ENCODE measurements at regions not wholly inside any gene's neighbourhood (a gene's known extent, or its start where the extent isn't known, plus 50 kb on each side); places are given as distances from the start of the nearest gene placed in this dataset.

- no peaks in the 10 kb centered on the region for H3K4me1 Mint-ChIP-seq
- Histone ChIP-seq H3K27me3 (ENCODE audit: control insufficient read depth, insufficient read depth, low read length) (no peaks in the 10 kb centered on the region), H3K4me3 (ENCODE audit: low read depth, low read length) (no peak overlapping the region), H3K27ac (ENCODE audit: insufficient read depth, low read length, poor library complexity, severe bottlenecking) (no peak overlapping the region), H3K36me3 (ENCODE audit: control insufficient read depth, insufficient read depth, low read length) (no peaks in the 10 kb centered on the region), H3K9me3 (ENCODE audit: control insufficient read depth in 2 of 2, low read length in 2 of 2) (peaks cover 2 to 5% of the 10 kb centered on the region in 2 experiments), H3K4me1 (ENCODE audit: control insufficient read depth, insufficient read depth, low read length, poor library complexity, severe bottlenecking) (no peaks in the 10 kb centered on the region)
- DNase-seq (peak in 1 of 3 donors; percentile 6), ATAC-seq (ENCODE audit: low read depth in 2 of 2) (no peak)
- peaks cover 4% of the 10 kb centered on the region for H3K27me3 Mint-ChIP-seq
- peaks cover 0 to 8% (median 3%) of the 10 kb centered on the region in 7 donors for H3K9me3 Mint-ChIP-seq
- no peak overlapping the region for H3K27ac Mint-ChIP-seq
- no peak overlapping the region for H3K4me3 Mint-ChIP-seq
- no peaks in the 10 kb centered on the region for H3K36me3 Mint-ChIP-seq
Observed at GRCh38 chr7:156544919-156545715, 95.5 kb upstream of the RNF32 start.

- H3K27me3 Mint-ChIP-seq = peaks cover 9% of the 10 kb centered on the region
- Histone ChIP-seq H3K27me3 (ENCODE audit: control insufficient read depth, insufficient read depth, low read length) (no peaks in the 10 kb centered on the region), H3K27ac (ENCODE audit: insufficient read depth, low read length, poor library complexity, severe bottlenecking) (no peak overlapping the region), H3K36me3 (ENCODE audit: control insufficient read depth, insufficient read depth, low read length) (no peaks in the 10 kb centered on the region), H3K9me3 (ENCODE audit: control insufficient read depth in 2 of 2, low read length in 2 of 2) (peaks cover 2 to 5% of the 10 kb centered on the region in 2 experiments), H3K4me3 (ENCODE audit: low read depth, low read length) (no peak overlapping the region), H3K4me1 (ENCODE audit: control insufficient read depth, insufficient read depth, low read length, poor library complexity, severe bottlenecking) (no peaks in the 10 kb centered on the region)
- no peak for DNase-seq
- no peaks in the 10 kb centered on the region for H3K36me3 Mint-ChIP-seq
- H3K4me1 Mint-ChIP-seq = no peaks in the 10 kb centered on the region
- ATAC-seq (ENCODE audit: low read depth in 2 of 2) = no peak
- no peak overlapping the region for H3K27ac Mint-ChIP-seq
- no peak overlapping the region for H3K4me3 Mint-ChIP-seq
- H3K9me3 Mint-ChIP-seq = peaks cover 0 to 6% (median 3%) of the 10 kb centered on the region in 7 donors
Observed at GRCh38 chr7:156543699-156544598, 96.6 kb upstream of the RNF32 start.

DNA sequence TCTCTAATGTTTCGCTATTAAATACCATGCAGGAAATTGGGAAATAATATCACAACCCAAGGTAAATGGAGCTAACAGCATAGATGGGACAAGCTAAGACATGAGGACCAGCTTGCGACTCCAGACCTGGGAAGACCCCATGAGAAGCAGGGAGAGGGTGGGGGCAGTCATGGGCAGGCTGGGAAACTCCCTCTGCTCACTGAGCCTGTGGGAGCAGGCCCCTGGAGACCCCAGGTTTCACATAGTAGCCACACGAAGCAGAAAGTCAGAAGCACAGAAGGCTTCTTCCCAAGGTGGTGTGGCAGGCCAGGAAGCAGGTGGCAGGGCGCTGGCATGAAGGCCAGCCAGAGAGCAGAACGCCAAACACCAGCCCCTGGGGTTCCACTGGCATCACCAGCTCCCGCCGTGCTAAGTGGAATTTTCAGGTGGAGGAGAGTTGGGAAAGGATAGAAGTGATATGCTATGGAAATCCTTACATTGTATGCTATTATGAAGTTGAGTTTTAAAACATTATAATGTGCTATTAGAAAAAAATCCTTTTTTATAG is 99.9 kb upstream of the RNF32 start:
- ATAC-seq (ENCODE audit: low read depth in 2 of 2) = no peak
- peaks cover 14% of the 10 kb centered on the region for H3K27me3 Mint-ChIP-seq
- no peak for DNase-seq
- H3K27ac Mint-ChIP-seq = no peak overlapping the region
- Histone ChIP-seq H3K36me3 (ENCODE audit: control insufficient read depth, insufficient read depth, low read length) (no peaks in the 10 kb centered on the region), H3K4me3 (ENCODE audit: low read depth, low read length) (no peak overlapping the region), H3K4me1 (ENCODE audit: control insufficient read depth, insufficient read depth, low read length, poor library complexity, severe bottlenecking) (no peaks in the 10 kb centered on the region), H3K27me3 (ENCODE audit: control insufficient read depth, insufficient read depth, low read length) (no peaks in the 10 kb centered on the region), H3K27ac (ENCODE audit: insufficient read depth, low read length, poor library complexity, severe bottlenecking) (no peak overlapping the region), H3K9me3 (ENCODE audit: control insufficient read depth in 2 of 2, low read length in 2 of 2) (peaks cover 0 to 2% of the 10 kb centered on the region in 2 experiments)
- no peak overlapping the region for H3K4me3 Mint-ChIP-seq
- no peaks in the 10 kb centered on the region for H3K36me3 Mint-ChIP-seq
- no peaks in the 10 kb centered on the region for H3K4me1 Mint-ChIP-seq
- peaks cover 0 to 2% (median 0%) of the 10 kb centered on the region in 7 donors for H3K9me3 Mint-ChIP-seq

- no peaks in the 10 kb centered on the region for H3K27me3 ChIP-seq (ENCODE audit: control insufficient read depth, insufficient read depth, low read length)
- Mint-ChIP-seq H3K27me3 (peaks cover 14% of the 10 kb centered on the region), H3K27ac (no peak overlapping the region), H3K36me3 (no peaks in the 10 kb centered on the region), H3K4me3 (no peak overlapping the region), H3K9me3 (peaks cover 0 to 2% (median 0%) of the 10 kb centered on the region in 7 donors), H3K4me1 (no peaks in the 10 kb centered on the region)
- H3K9me3 ChIP-seq (ENCODE audit: control insufficient read depth in 2 of 2, low read length in 2 of 2) = peaks cover 0 to 2% of the 10 kb centered on the region in 2 experiments
- no peak overlapping the region for H3K27ac ChIP-seq (ENCODE audit: insufficient read depth, low read length, poor library complexity, severe bottlenecking)
- no peak overlapping the region for H3K4me3 ChIP-seq (ENCODE audit: low read depth, low read length)
- ATAC-seq (ENCODE audit: low read depth in 2 of 2) (no peak), DNase-seq (no peak)
- no peaks in the 10 kb centered on the region for H3K4me1 ChIP-seq (ENCODE audit: control insufficient read depth, insufficient read depth, low read length, poor library complexity, severe bottlenecking)
- H3K36me3 ChIP-seq (ENCODE audit: control insufficient read depth, insufficient read depth, low read length) = no peaks in the 10 kb centered on the region
Observed at GRCh38 chr7:156539999-156540398, 100.6 kb upstream of the RNF32 start.

GRCh38 chr7:156537006-156537405 is 103.6 kb upstream of the RNF32 start:
- peaks cover 0 to 2% (median 0%) of the 10 kb centered on the region in 7 donors for H3K9me3 Mint-ChIP-seq
- peaks cover 0 to under 1% of the 10 kb centered on the region in 2 experiments for H3K9me3 ChIP-seq (ENCODE audit: control insufficient read depth in 2 of 2, low read length in 2 of 2)
- H3K4me1 Mint-ChIP-seq = no peaks in the 10 kb centered on the region
- no peaks in the 10 kb centered on the region for H3K4me1 ChIP-seq (ENCODE audit: control insufficient read depth, insufficient read depth, low read length, poor library complexity, severe bottlenecking)
- no peak overlapping the region for H3K27ac ChIP-seq (ENCODE audit: insufficient read depth, low read length, poor library complexity, severe bottlenecking)
- no peak overlapping the region for H3K4me3 ChIP-seq (ENCODE audit: low read depth, low read length)
- no peaks in the 10 kb centered on the region for H3K27me3 ChIP-seq (ENCODE audit: control insufficient read depth, insufficient read depth, low read length)
- H3K27me3 Mint-ChIP-seq = peaks cover 14% of the 10 kb centered on the region
- H3K4me3 Mint-ChIP-seq = no peak overlapping the region
- H3K36me3 Mint-ChIP-seq = no peaks in the 10 kb centered on the region
- no peak overlapping the region for H3K27ac Mint-ChIP-seq
- no peaks in the 10 kb centered on the region for H3K36me3 ChIP-seq (ENCODE audit: control insufficient read depth, insufficient read depth, low read length)
- DNase-seq (no peak), ATAC-seq (ENCODE audit: low read depth in 2 of 2) (no peak)

DNA sequence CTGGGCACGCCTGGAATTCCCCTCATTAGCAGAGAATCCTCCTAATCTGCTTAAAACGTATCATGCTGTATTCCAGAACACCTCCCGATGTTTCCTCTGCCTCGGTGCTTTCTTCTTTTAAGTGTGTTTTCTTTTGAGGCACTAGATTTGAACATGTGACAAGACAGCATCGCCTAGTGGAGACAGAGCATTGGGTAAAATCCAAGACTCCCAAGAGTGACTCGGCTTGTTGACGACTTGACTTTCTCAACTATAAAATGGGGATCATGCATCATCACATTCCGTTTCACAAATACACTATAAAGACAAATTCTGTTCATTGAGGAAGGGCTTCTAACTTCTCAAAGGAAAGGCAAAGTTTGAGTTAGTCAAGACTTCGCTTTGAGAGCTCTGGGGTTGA is 105.6 kb upstream of the RNF32 start:
- no peak for ATAC-seq (ENCODE audit: low read depth in 2 of 2)
- H3K4me1 Mint-ChIP-seq = no peaks in the 10 kb centered on the region
- no peaks in the 10 kb centered on the region for H3K36me3 Mint-ChIP-seq

DNA sequence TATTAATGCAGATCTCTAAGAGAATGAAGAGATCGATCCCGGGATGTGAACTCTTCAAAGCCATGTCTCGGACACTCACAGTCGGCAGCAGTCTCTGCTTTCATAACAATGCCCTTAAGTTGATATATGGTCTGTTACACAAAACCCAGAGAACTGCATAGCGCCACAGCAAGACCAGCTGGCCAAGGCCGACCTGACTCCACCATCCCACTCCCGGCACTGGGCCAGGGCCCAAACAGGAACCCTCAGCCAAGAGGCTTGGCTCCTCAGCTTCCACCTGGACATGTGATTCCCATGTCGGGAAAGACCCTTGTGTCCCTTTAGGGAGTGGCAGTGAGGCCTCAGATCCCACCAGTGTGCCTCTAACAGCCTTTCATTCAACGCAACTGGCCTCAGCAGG is 106.6 kb upstream of the RNF32 start:
- no peak overlapping the region for H3K4me3 Mint-ChIP-seq
- no peaks in the 10 kb centered on the region for H3K36me3 ChIP-seq (ENCODE audit: control insufficient read depth, insufficient read depth, low read length)
- no peaks in the 10 kb centered on the region for H3K4me1 ChIP-seq (ENCODE audit: control insufficient read depth, insufficient read depth, low read length, poor library complexity, severe bottlenecking)
- H3K4me3 ChIP-seq (ENCODE audit: low read depth, low read length) = no peak overlapping the region
- H3K27ac ChIP-seq (ENCODE audit: insufficient read depth, low read length, poor library complexity, severe bottlenecking) = no peak overlapping the region
- peaks cover 0 to 2% (median 0%) of the 10 kb centered on the region in 7 donors for H3K9me3 Mint-ChIP-seq
- no peaks in the 10 kb centered on the region for H3K27me3 ChIP-seq (ENCODE audit: control insufficient read depth, insufficient read depth, low read length)
- DNase-seq = no peak
- no peaks in the 10 kb centered on the region for H3K9me3 ChIP-seq (ENCODE audit: control insufficient read depth in 2 of 2, low read length in 2 of 2)
- H3K27me3 Mint-ChIP-seq = peaks cover 5% of the 10 kb centered on the region
- H3K4me1 Mint-ChIP-seq = no peaks in the 10 kb centered on the region
- H3K27ac Mint-ChIP-seq = no peak overlapping the region
- no peaks in the 10 kb centered on the region for H3K36me3 Mint-ChIP-seq
- ATAC-seq (ENCODE audit: low read depth in 2 of 2) = no peak

More for the DNA sequence above, 105.6 kb upstream of the RNF32 start:
- Mint-ChIP-seq H3K9me3 (peaks cover 0 to 2% (median 0%) of the 10 kb centered on the region in 7 donors), H3K27me3 (peaks cover 8% of the 10 kb centered on the region), H3K4me3 (no peak overlapping the region), H3K27ac (no peak overlapping the region)
- no peaks in the 10 kb centered on the region for H3K9me3 ChIP-seq (ENCODE audit: control insufficient read depth in 2 of 2, low read length in 2 of 2)
- DNase-seq = no peak
- no peak overlapping the region for H3K4me3 ChIP-seq (ENCODE audit: low read depth, low read length)
- no peaks in the 10 kb centered on the region for H3K36me3 ChIP-seq (ENCODE audit: control insufficient read depth, insufficient read depth, low read length)
- H3K27ac ChIP-seq (ENCODE audit: insufficient read depth, low read length, poor library complexity, severe bottlenecking) = no peak overlapping the region
- no peaks in the 10 kb centered on the region for H3K4me1 ChIP-seq (ENCODE audit: control insufficient read depth, insufficient read depth, low read length, poor library complexity, severe bottlenecking)
- no peaks in the 10 kb centered on the region for H3K27me3 ChIP-seq (ENCODE audit: control insufficient read depth, insufficient read depth, low read length)
